Heart left ventricle (tissue), 13 donors: ENCODE measurements at regions not wholly inside any gene's neighbourhood (a gene's known extent, or its start where the extent isn't known, plus 50 kb on each side); places are given as distances from the start of the nearest gene placed in this dataset.

Source experiments
- POLR2A ChIP-seq, 2 donors: fragments of 450-650 bp; IDR thresholded peaks; one replicate each; pipeline ENCODE4 v1.6.1; 2017; ENCODE audit warnings: antibody characterized with exemption in 2 of 2, mild to moderate bottlenecking in 2 of 2, moderate library complexity in 2 of 2
- TF ChIP-seq, protein P1 (sequence below), 12 donors: fragments of 200-600 bp; sonication (generic) in 4 of 12; IDR thresholded peaks; one replicate each; pipeline versions ENCODE4 v1.5.0 to v1.8.0; 2018 to 2022; ENCODE audit warnings: antibody characterized with exemption in 12 of 12, mild to moderate bottlenecking in 5 of 12
- donor health status: ischemic (EF 13 %, LVEDD 7.1; RV severe dilation, severe dysfunction).
- donor health status: DM: no; HTN: yes; CAD: no.
- donor health status: DM: no; HTN: no; CAD: no.
- donor health status: ischemic (EF 25% LVEDD 6.9; RV normal size, moderate dysfunction).
- donor health status: ischemic (EF 25% LVEDD 5.7; RV mildly dilated, moderate dysfunction).
- donor health status: ischemic (EF 35%, LVEDD 5.7; RV mildly dilated, moderate dysfunction).
- donor health status: nonischemic (EF 11% LVEDD 7.7; RV severe dilation, severe dysfunction).
- donor health status: DM: yes; HTN: yes; CAD: no.
- donor health status: PGD.
- donor health status: ischemic (EF 29% LVEDD 5.4; RV normal size, mild dysfunction).
- donor health status: nonischemic (EF 23%, LVEDD 6.1; RV moderate dilation, normal function).

- TF ChIP-seq, protein P1, sequence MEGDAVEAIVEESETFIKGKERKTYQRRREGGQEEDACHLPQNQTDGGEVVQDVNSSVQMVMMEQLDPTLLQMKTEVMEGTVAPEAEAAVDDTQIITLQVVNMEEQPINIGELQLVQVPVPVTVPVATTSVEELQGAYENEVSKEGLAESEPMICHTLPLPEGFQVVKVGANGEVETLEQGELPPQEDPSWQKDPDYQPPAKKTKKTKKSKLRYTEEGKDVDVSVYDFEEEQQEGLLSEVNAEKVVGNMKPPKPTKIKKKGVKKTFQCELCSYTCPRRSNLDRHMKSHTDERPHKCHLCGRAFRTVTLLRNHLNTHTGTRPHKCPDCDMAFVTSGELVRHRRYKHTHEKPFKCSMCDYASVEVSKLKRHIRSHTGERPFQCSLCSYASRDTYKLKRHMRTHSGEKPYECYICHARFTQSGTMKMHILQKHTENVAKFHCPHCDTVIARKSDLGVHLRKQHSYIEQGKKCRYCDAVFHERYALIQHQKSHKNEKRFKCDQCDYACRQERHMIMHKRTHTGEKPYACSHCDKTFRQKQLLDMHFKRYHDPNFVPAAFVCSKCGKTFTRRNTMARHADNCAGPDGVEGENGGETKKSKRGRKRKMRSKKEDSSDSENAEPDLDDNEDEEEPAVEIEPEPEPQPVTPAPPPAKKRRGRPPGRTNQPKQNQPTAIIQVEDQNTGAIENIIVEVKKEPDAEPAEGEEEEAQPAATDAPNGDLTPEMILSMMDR (IDR thresholded peaks at IDR 0.05) = no peak
- no peak for TF ChIP-seq POLR2A (IDR thresholded peaks at IDR 0.05)
Measured at GRCh38 chr5:63774939-63775338, 187.3 kb downstream of the HTR1A start.
